Neural cell (in vitro differentiated cells): ENCODE measurements at regions not wholly inside any gene's neighbourhood (a gene's known extent, or its start where the extent isn't known, plus 50 kb on each side); places are given as distances from the start of the nearest gene placed in this dataset.

Source experiments
- CTCF ChIP-seq: fragments of 450-650 bp; IDR thresholded peaks from 2 replicates; pipeline ENCODE4 v1.5.1; 2014; ENCODE audit warnings: antibody characterized with exemption, mild to moderate bottlenecking, moderate library complexity; ENCODE audit not compliant: poor library complexity, severe bottlenecking
- EZH2 ChIP-seq: fragments of 200-600, 300-800 bp; shearing (Covaris generic), sonication (generic); IDR thresholded peaks from 2 replicates; pipeline ENCODE4 v1.6.1; 2014; ENCODE audit warnings: antibody characterized with exemption, low read length, borderline replicate concordance, mild to moderate bottlenecking; ENCODE audit not compliant: insufficient read depth, poor library complexity, severe bottlenecking
- RAD21 ChIP-seq: fragments of 450-650 bp; conservative IDR thresholded peaks from 2 replicates; pipeline ENCODE4 v1.6.1; 2014; ENCODE audit warnings: antibody characterized with exemption, mild to moderate bottlenecking, moderate library complexity

GRCh38 chr3:184511741-184512140 lies 49.8 kb upstream of the EPHB3 start:
- no peak for TF ChIP-seq CTCF
- TF ChIP-seq RAD21 = no peak
- no peak for TF ChIP-seq EZH2
